Dedifferentiated amniotic fluid mesenchymal stem cell (primary cell): ENCODE measurements at regions not wholly inside any gene's neighbourhood (a gene's known extent, or its start where the extent isn't known, plus 50 kb on each side); places are given as distances from the start of the nearest gene placed in this dataset.

ENCODE experiments used
- DNase-seq: peaks from one replicate; pipeline ENCODE4 v3.0.0-alpha.2; 2016; ENCODE audit errors: extremely low spot score

DNA sequence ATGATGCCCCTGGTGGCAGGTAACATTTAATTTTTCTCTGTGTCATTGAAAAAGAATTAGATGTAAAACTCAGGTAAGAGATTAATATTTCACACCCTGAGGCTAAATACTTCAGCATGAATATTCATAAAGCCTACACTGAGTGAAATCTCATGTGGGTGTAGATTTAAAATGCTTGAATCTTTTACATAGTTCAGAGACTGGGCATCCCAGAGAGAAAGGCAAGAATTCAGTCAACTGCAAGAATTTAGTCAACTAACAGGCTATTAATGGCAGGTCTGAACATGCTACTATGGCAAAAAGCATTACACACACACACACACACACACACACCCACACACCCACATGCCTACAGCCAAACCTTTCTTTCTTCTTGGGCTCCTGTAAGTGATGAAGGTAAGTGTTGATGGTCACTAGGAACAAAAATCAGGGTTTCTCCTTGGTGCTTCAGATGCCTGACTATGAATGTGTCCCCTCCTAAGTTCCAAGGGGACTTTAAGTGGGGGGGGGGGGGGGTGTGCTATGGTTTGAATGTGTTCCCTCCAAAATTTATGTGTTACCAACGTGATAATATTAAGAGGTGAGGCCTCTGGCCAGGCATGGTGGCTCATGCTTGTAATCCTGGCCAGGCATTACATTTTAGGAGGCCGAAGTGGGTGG lies 63.7 kb upstream of the PSMD7 start:
- no peak for DNase-seq

GRCh38 chr16:74230126-74230525 lies 66.5 kb upstream of the PSMD7 start:
- DNase-seq, result no peak

DNA sequence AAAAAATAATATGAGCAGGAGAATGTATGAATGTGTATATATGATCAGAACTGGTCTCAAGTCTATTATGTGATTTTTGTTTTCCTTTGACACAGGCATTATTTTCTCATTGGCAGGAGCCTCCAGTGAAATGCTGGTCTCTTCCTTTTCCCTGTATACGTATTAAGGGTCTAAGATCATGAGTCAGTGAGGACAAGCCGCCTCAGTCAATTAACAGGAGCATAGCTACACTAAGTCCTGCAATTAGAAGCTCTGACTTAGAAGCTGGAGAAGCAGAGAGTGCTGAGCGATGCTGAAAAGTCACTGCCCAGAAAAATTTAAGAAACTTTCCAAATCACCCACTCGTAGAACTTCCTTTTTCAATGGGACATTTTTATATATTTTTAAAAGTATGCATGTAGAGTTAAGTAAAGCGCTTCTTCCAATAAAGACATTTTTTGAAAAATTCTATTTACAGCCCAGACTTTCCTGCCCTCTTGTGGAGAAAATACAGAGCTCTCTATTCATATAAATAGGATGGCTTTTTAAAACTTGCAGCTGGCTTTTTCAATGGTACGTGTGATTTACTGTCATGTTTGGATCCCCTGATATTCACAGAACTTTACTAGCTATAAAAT lies 70.2 kb upstream of the PSMD7 start:
- DNase-seq, result peak; percentile 40

- no peak for DNase-seq
Observed at GRCh38 chr16:74224828-74225612, 71.6 kb upstream of the PSMD7 start.

DNA sequence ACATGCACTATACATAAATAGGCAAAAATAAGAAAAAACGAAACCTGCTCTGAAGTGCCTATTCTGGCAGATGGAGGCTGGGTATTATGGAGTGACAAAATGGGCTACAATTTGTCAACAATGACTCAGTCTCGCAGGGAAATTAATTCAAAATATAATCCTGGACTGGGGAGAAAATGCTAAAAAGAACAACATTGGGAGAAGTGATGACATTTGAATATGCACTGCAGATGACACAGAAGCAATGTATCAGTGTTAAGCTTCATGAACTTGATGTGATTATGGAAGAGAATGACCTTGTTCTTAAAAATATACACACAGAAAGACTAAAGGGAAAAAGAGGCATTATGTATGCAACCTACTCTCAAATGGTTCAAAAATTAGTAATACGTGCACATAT lies 74.8 kb upstream of the PSMD7 start:
- DNase-seq, result no peak

DNA sequence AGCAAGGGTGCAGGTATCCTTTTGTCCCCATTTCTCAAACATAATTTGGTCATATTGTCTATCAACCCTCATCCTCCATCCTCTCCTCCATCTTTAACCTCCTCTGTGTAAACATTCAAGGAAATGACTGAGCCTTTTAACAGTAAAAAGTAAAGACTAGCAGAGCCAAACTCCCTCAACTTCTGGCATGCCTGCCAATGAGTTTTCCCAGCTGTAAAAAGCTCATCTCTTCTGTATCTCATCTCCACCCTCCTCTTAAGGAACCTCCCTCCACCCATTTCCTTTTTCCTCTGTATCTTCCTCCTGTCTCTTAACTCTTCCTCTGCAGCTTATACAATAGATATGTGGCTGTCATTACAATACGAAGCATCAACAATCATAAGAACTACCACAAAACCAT lies 76.9 kb upstream of the PSMD7 start:
- DNase-seq, result no peak

GRCh38 chr16:74218871-74219270 lies 77.7 kb upstream of the PSMD7 start:
- no peak for DNase-seq

DNA sequence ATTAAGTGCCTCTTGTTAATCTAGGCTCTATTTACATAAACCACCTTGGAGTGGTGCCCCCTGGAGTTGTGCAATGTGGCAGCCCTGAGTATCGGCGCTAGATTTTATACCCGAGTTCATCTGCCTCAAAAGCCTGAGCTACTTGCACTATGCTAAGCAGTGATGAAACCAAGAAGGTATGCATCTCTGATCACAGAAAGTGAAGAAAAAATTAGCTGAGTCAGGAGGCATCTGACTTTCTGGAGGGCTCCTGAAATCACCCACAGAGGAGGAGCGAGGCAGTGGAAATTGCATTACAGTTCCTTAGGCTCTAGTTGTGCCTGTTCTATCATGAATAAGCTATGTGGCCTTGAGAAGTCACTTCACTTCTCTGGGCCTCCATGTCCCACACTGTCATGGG lies 80.3 kb upstream of the PSMD7 start:
- DNase-seq, result peak; percentile 28

- DNase-seq, result no peak
Observed at GRCh38 chr16:74215249-74215648, 81.4 kb upstream of the PSMD7 start.

DNA sequence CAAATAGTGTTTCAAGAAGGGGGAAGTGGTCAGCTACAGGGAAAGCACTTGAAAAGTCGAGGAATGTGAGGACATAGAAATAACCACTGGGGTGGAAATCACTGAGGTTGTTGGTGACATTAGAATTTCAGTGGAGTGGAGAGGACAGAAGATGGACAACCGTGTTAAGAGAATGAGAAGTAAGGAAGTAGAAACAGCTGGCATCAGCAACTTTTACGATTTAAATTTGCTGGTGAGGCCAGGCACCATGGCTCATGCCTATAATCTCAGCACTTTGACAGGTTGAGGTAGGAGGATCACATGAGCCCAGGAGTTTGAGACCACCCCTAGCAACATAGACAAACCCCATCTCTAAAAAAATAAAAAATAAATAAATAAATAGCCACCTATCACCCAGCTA lies 83.2 kb upstream of the PSMD7 start:
- no peak for DNase-seq

DNA sequence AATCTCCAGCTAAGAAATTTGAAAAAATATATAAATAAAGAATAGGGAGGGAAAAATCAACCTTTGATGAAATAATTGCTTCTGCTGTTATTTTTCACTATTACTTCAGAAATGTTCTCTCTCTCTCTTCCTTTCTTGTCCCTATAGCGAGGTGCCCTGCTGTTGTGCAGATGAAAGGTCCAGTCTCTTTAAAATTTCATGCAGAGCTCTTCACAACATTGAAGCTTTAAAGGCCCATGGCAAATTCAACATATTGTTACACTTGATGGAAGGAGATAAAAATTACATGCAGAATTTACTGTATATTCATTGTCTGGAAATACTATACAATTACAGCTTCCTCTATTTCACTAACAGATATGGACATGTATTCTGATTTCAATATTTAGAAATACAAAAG lies 86.4 kb upstream of the PSMD7 start:
- no peak for DNase-seq

DNA sequence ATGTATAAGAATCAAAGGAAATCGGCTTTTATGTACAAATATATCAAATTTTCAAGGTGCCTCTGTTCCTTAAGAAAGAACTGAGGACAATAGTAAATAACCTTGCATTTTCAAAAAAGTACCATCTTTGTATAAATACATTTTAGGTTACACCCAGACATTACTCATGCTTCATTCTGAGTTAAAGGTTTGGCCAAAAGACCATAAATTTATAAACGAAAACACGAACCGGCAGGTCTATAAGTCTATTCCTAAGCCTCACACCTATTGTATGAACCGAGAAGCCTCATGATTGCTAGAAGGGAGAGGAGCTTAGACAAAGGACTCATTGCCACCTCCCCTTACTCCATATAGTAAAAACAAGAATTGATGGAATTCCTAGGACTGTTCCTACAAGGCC lies 94.6 kb upstream of the PSMD7 start:
- DNase-seq, result no peak

DNA sequence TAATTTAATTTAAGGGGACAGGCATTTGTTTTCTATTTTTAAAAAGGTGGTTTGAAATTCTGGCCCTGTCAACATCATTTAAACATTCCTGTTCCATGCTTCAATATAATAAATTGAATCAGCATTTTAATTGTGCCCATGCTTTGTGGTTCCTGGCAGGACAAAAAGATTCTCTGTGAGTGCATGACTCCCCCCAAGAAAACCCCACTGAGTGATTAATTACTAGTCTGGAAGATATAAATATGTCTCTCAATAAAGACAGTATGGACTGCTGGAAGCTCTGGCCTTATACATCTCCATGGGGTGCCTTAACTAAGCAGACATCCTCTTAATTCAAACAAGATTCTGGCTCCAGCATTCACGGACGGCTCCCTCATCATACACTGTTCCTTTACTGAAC lies 95.0 kb upstream of the PSMD7 start:
- DNase-seq, result no peak

- no peak for DNase-seq
Observed at GRCh38 chr16:74200921-74201320, 95.7 kb upstream of the PSMD7 start.

GRCh38 chr16:74199842-74200124 lies 96.8 kb upstream of the PSMD7 start:
- no peak for DNase-seq

- no peak for DNase-seq
Observed at GRCh38 chr16:74199066-74199841, 97.4 kb upstream of the PSMD7 start.

GRCh38 chr16:74192281-74192797 lies 104.3 kb upstream of the PSMD7 start:
- no peak for DNase-seq

DNA sequence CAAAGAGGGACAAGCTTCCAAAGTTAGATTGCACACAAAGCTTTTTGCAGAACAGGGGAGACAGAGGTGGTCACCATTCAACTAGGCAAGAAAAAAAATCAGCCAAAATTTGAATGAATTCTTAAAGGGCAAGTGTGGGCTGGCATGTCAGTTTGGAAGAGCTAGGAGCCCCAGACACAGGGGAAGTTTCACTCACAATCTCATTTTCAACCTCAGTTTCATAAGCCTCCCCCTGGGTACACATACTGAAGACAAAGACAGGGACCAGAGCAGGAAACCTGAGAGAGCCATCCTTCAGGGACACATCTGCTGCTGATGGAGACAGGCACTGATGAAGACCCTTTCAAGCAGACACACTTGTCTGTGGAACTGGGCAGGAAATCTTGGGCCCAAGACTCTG lies 106.3 kb upstream of the PSMD7 start:
- no peak for DNase-seq

GRCh38 chr16:74188856-74189255 lies 107.8 kb upstream of the PSMD7 start:
- no peak for DNase-seq

DNA sequence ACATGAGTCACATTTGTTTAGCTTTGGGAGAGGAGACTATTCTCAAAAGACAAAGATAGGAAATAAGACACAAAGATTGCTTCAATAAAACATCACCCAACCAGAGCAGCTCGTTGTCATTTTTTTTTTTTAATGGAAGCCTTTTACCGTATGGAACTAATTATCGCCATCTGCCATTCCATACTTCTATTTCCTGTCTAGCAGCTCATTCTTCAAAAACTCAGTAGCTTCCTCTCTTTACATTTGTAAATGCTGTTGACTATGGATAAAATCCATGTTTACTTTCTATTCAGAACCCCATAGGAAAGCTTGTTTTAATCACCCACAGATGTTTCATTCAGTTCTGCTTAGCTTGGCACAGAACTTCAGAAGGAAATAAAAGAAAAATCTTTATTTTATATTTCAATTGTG lies 110.0 kb upstream of the PSMD7 start:
- peak; percentile 35 for DNase-seq

GRCh38 chr16:74184839-74185238 lies 111.8 kb upstream of the PSMD7 start:
- DNase-seq, result no peak

DNA sequence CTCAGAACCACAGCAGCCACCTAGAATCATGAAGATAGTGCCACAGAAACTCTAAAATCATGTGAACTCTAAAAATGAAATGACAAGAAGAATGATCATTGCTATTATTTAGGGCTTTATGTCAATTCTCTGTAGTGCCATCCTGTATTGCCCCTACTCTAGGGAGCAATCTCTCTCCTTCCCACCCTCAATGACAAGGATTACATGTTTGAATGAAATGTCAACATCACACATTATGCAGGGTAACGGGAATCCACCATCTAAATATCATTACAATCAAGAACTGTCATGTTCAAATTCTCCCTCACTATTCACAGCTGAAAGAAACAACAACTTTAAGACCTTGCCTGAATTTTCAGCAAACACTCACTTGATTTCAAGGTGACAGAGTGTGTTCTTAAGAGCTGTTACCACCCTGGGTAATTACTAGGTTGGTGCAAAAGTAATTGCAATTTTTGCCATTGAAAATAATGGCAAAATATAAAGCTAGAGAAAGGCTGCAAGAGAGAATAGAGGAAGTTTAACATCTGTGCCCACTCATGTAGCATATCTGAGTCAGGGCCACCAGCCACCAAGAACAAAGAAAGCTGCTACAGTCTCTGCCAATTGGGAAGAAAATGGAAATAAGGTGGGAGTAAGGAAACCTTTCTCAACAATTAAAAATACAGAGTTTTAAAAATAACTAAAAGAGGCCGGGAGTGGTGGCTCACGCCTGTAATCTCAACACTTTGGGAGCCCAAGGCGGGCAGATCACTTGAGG lies 112.8 kb upstream of the PSMD7 start:
- DNase-seq, result no peak
